ENCODE measurements at regions not wholly inside any gene's neighbourhood (a gene's known extent, or its start where the extent isn't known, plus 50 kb on each side); places are given as distances from the start of the nearest gene placed in this dataset.

GRCh38 chr2:129767346-129768035 is 212.0 kb upstream of the RAB6C start:
- TF ChIP-seq EP300 (IDR thresholded peaks at IDR 0.05) (no peak), POLR2A (IDR thresholded peaks at IDR 0.05) (no peak)
- TF ChIP-seq, protein P1, sequence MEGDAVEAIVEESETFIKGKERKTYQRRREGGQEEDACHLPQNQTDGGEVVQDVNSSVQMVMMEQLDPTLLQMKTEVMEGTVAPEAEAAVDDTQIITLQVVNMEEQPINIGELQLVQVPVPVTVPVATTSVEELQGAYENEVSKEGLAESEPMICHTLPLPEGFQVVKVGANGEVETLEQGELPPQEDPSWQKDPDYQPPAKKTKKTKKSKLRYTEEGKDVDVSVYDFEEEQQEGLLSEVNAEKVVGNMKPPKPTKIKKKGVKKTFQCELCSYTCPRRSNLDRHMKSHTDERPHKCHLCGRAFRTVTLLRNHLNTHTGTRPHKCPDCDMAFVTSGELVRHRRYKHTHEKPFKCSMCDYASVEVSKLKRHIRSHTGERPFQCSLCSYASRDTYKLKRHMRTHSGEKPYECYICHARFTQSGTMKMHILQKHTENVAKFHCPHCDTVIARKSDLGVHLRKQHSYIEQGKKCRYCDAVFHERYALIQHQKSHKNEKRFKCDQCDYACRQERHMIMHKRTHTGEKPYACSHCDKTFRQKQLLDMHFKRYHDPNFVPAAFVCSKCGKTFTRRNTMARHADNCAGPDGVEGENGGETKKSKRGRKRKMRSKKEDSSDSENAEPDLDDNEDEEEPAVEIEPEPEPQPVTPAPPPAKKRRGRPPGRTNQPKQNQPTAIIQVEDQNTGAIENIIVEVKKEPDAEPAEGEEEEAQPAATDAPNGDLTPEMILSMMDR (IDR thresholded peaks at IDR 0.05), result no peak
- Histone ChIP-seq H3K4me3 (no peak overlapping the region), H3K4me1 (no peaks in the 10 kb centered on the region), H3K9me3 (no peaks in the 10 kb centered on the region), H3K27ac (no peak overlapping the region), H3K36me3 (no peaks in the 10 kb centered on the region), H3K27me3 (no peaks in the 10 kb centered on the region)
- no peak for DNase-seq (ENCODE audit: low spot score in 2 of 2)
- WGBS, 2 donors, result 84% methylated on average over 22 of the region's 22 CpGs

- Histone ChIP-seq H3K4me1 (no peaks in the 10 kb centered on the region), H3K9me3 (no peaks in the 10 kb centered on the region), H3K27ac (no peak overlapping the region), H3K27me3 (no peaks in the 10 kb centered on the region), H3K4me3 (no peak overlapping the region), H3K36me3 (no peaks in the 10 kb centered on the region)
- no peak for DNase-seq (ENCODE audit: low spot score in 2 of 2)
- TF ChIP-seq, protein P1 (IDR thresholded peaks at IDR 0.05), result no peak
- no peak for TF ChIP-seq POLR2A (IDR thresholded peaks at IDR 0.05)
- TF ChIP-seq EP300 (IDR thresholded peaks at IDR 0.05), result no peak
- 40 to 62% methylated on average over 6 of the region's 6 CpGs for WGBS, 2 donors
Measured at GRCh38 chr2:129768036-129768386, 211.5 kb upstream of the RAB6C start.

GRCh38 chr2:129768485-129769184 is 210.8 kb upstream of the RAB6C start:
- no peaks in the 10 kb centered on the region for H3K4me1 ChIP-seq
- no peaks in the 10 kb centered on the region for H3K27me3 ChIP-seq
- H3K36me3 ChIP-seq, result no peaks in the 10 kb centered on the region
- 77 to 78% methylated on average over 11 of the region's 11 CpGs for WGBS, 2 donors
- TF ChIP-seq EP300 (IDR thresholded peaks at IDR 0.05) (no peak), POLR2A (IDR thresholded peaks at IDR 0.05) (no peak)
- TF ChIP-seq, protein P1 (IDR thresholded peaks at IDR 0.05), result no peak
- DNase-seq (ENCODE audit: low spot score in 2 of 2), result no peak
- no peaks in the 10 kb centered on the region for H3K9me3 ChIP-seq
- no peak overlapping the region for H3K4me3 ChIP-seq
- H3K27ac ChIP-seq, result no peak overlapping the region

GRCh38 chr2:129769185-129769991 is 210.1 kb upstream of the RAB6C start:
- Histone ChIP-seq H3K9me3 (no peaks in the 10 kb centered on the region), H3K36me3 (no peaks in the 10 kb centered on the region), H3K4me3 (no peak overlapping the region), H3K27ac (no peak overlapping the region), H3K4me1 (no peaks in the 10 kb centered on the region), H3K27me3 (no peaks in the 10 kb centered on the region)
- no peak for DNase-seq (ENCODE audit: low spot score in 2 of 2)
- 74 to 75% methylated on average over 11 of the region's 11 CpGs for WGBS, 2 donors
- TF ChIP-seq, protein P1 (IDR thresholded peaks at IDR 0.05), result no peak
- TF ChIP-seq EP300 (IDR thresholded peaks at IDR 0.05), result no peak
- no peak for TF ChIP-seq POLR2A (IDR thresholded peaks at IDR 0.05)
